GM18861 (cell line): ENCODE measurements at regions not wholly inside any gene's neighbourhood (a gene's known extent, or its start where the extent isn't known, plus 50 kb on each side); places are given as distances from the start of the nearest gene placed in this dataset.

Source experiments
- ATAC-seq: cut with Tn5 transposase; IDR thresholded peaks from one replicate; pipeline ENCODE4 v1.9.1; 2021; ENCODE audit not compliant: unreplicated experiment

GRCh38 chr7:88442413-88442812, 135.7 kb upstream of the STEAP4 start:
- ATAC-seq = no peak

GRCh38 chr7:88437132-88437531, 130.4 kb upstream of the STEAP4 start:
- ATAC-seq = peak; percentile 43

- ATAC-seq = no peak
These were observed 125.6 kb upstream of the STEAP4 start for GRCh38 chr7:88432301-88432700.

GRCh38 chr7:88431882-88432281, 125.2 kb upstream of the STEAP4 start:
- no peak for ATAC-seq

GRCh38 chr7:88429382-88429781, 122.7 kb upstream of the STEAP4 start:
- ATAC-seq = no peak

- no peak for ATAC-seq
These were observed 95.8 kb upstream of the STEAP4 start for GRCh38 chr7:88402529-88402928.

- ATAC-seq = peak; percentile 58
These were observed 94.4 kb upstream of the STEAP4 start for GRCh38 chr7:88401009-88401623.

- no peak for ATAC-seq
These were observed 93.1 kb upstream of the STEAP4 start for GRCh38 chr7:88399696-88400240.

GRCh38 chr7:88399036-88399435, 92.3 kb upstream of the STEAP4 start:
- ATAC-seq = no peak

GRCh38 chr7:88398459-88398858, 91.8 kb upstream of the STEAP4 start:
- ATAC-seq = no peak

GRCh38 chr7:88396948-88397322, 90.2 kb upstream of the STEAP4 start:
- peak; percentile 28 for ATAC-seq

GRCh38 chr7:88396295-88396947, 89.7 kb upstream of the STEAP4 start:
- ATAC-seq = peak; percentile 76

GRCh38 chr7:88395715-88396114, 89.0 kb upstream of the STEAP4 start:
- no peak for ATAC-seq

- no peak for ATAC-seq
These were observed 84.6 kb upstream of the STEAP4 start for GRCh38 chr7:88391247-88391646.

- ATAC-seq = no peak
These were observed 80.7 kb upstream of the STEAP4 start for GRCh38 chr7:88387368-88387767.

GRCh38 chr7:88386665-88387156, 80.0 kb upstream of the STEAP4 start:
- ATAC-seq = no peak

GRCh38 chr7:88377434-88377833, 70.7 kb upstream of the STEAP4 start:
- ATAC-seq = no peak

- ATAC-seq = no peak
These were observed 62.0 kb upstream of the STEAP4 start for GRCh38 chr7:88368686-88369085.

- ATAC-seq = no peak
These were observed 60.2 kb upstream of the STEAP4 start for GRCh38 chr7:88366845-88367244.

- ATAC-seq = no peak
These were observed 57.2 kb upstream of the STEAP4 start for GRCh38 chr7:88363869-88364268.

- no peak for ATAC-seq
These were observed 56.6 kb upstream of the STEAP4 start for GRCh38 chr7:88363249-88363648.

GRCh38 chr7:88361357-88361756, 54.7 kb upstream of the STEAP4 start:
- ATAC-seq = no peak

- no peak for ATAC-seq
These were observed 52.2 kb upstream of the STEAP4 start for GRCh38 chr7:88358881-88359280.
